Liver (tissue), 3 donors: ENCODE measurements at regions not wholly inside any gene's neighbourhood (a gene's known extent, or its start where the extent isn't known, plus 50 kb on each side); places are given as distances from the start of the nearest gene placed in this dataset.

ENCODE experiments used
- GABPA ChIP-seq, 2 donors: IDR thresholded peaks in 1 of 2; conservative IDR thresholded peaks in 1 of 2; 2 replicates each; pipeline ENCODE4 v1.6.1; 2016; ENCODE audit warnings: antibody characterized with exemption in 2 of 2, mild to moderate bottlenecking in 1 of 2, moderate library complexity in 1 of 2
- HNF4A ChIP-seq, 2 donors: conservative IDR thresholded peaks; 2 replicates each; pipeline ENCODE4 v1.6.1; 2016; ENCODE audit warnings: antibody characterized with exemption in 2 of 2, mild to moderate bottlenecking in 2 of 2
- RAD21 ChIP-seq, 2 donors: IDR thresholded peaks; 2 replicates each; pipeline ENCODE4 v1.6.1; 2016; ENCODE audit warnings: antibody characterized with exemption in 2 of 2, mild to moderate bottlenecking in 2 of 2
- SP1 ChIP-seq: IDR thresholded peaks from 2 replicates; pipeline ENCODE4 v1.6.1; 2018; ENCODE audit warnings: antibody characterized with exemption, mild to moderate bottlenecking
- TF ChIP-seq, protein P1 (sequence below): fragments of 150-350 bp; IDR thresholded peaks from 2 replicates; pipeline ENCODE4 v1.5.1; 2017; ENCODE audit warnings: improper control_type of control experiment, low read depth, low read length; ENCODE audit not compliant: missing input control
- TF ChIP-seq, protein P2 (sequence below): IDR thresholded peaks from 2 replicates; pipeline ENCODE4 v1.6.1; 2016; ENCODE audit warnings: antibody characterized with exemption
- TF ChIP-seq, protein P3 (sequence below): IDR thresholded peaks from 2 replicates; pipeline ENCODE4 v1.6.1; 2016; ENCODE audit warnings: antibody characterized with exemption
- TF ChIP-seq, protein P4 (sequence below): IDR thresholded peaks from 2 replicates; pipeline ENCODE4 v1.6.1; 2016; ENCODE audit warnings: antibody characterized with exemption, mild to moderate bottlenecking
- donor health status: healthy.
- donor health status: healthy.

DNA sequence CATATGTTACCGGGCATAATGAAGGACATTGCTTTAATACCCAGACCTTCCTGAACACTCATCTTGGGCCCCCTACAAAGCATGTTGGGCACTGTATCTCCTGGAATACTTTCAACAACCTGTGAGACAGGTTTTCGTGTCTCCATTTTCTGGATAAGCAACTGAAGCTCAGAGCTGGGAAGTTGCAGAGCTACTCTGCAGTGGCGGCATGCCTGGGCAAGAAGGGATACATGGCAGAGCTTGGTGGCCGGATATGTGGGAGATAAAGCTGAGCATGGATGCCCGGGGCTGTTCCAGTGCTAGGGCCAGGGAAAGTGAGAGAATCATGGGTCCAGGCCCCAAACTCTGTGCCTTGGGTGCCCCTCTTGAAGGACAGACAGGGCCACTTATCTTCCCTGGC, 71.6 kb upstream of the KCND3 start:
- TF ChIP-seq, protein P1, sequence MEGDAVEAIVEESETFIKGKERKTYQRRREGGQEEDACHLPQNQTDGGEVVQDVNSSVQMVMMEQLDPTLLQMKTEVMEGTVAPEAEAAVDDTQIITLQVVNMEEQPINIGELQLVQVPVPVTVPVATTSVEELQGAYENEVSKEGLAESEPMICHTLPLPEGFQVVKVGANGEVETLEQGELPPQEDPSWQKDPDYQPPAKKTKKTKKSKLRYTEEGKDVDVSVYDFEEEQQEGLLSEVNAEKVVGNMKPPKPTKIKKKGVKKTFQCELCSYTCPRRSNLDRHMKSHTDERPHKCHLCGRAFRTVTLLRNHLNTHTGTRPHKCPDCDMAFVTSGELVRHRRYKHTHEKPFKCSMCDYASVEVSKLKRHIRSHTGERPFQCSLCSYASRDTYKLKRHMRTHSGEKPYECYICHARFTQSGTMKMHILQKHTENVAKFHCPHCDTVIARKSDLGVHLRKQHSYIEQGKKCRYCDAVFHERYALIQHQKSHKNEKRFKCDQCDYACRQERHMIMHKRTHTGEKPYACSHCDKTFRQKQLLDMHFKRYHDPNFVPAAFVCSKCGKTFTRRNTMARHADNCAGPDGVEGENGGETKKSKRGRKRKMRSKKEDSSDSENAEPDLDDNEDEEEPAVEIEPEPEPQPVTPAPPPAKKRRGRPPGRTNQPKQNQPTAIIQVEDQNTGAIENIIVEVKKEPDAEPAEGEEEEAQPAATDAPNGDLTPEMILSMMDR, result no peak
- TF ChIP-seq GABPA (IDR thresholded peaks at IDR 0.05 in 1 of 2, conservative IDR thresholded peaks at IDR 0.05 in 1 of 2) (no peak), HNF4A (conservative IDR thresholded peaks at IDR 0.05) (no peak), RAD21 (IDR thresholded peaks at IDR 0.05) (no peak), SP1 (no peak)
- TF ChIP-seq, protein P2, sequence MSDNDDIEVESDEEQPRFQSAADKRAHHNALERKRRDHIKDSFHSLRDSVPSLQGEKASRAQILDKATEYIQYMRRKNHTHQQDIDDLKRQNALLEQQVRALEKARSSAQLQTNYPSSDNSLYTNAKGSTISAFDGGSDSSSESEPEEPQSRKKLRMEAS, result no peak
- TF ChIP-seq, protein P3, sequence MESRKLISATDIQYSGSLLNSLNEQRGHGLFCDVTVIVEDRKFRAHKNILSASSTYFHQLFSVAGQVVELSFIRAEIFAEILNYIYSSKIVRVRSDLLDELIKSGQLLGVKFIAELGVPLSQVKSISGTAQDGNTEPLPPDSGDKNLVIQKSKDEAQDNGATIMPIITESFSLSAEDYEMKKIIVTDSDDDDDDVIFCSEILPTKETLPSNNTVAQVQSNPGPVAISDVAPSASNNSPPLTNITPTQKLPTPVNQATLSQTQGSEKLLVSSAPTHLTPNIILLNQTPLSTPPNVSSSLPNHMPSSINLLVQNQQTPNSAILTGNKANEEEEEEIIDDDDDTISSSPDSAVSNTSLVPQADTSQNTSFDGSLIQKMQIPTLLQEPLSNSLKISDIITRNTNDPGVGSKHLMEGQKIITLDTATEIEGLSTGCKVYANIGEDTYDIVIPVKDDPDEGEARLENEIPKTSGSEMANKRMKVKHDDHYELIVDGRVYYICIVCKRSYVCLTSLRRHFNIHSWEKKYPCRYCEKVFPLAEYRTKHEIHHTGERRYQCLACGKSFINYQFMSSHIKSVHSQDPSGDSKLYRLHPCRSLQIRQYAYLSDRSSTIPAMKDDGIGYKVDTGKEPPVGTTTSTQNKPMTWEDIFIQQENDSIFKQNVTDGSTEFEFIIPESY, result no peak
- TF ChIP-seq, protein P4, sequence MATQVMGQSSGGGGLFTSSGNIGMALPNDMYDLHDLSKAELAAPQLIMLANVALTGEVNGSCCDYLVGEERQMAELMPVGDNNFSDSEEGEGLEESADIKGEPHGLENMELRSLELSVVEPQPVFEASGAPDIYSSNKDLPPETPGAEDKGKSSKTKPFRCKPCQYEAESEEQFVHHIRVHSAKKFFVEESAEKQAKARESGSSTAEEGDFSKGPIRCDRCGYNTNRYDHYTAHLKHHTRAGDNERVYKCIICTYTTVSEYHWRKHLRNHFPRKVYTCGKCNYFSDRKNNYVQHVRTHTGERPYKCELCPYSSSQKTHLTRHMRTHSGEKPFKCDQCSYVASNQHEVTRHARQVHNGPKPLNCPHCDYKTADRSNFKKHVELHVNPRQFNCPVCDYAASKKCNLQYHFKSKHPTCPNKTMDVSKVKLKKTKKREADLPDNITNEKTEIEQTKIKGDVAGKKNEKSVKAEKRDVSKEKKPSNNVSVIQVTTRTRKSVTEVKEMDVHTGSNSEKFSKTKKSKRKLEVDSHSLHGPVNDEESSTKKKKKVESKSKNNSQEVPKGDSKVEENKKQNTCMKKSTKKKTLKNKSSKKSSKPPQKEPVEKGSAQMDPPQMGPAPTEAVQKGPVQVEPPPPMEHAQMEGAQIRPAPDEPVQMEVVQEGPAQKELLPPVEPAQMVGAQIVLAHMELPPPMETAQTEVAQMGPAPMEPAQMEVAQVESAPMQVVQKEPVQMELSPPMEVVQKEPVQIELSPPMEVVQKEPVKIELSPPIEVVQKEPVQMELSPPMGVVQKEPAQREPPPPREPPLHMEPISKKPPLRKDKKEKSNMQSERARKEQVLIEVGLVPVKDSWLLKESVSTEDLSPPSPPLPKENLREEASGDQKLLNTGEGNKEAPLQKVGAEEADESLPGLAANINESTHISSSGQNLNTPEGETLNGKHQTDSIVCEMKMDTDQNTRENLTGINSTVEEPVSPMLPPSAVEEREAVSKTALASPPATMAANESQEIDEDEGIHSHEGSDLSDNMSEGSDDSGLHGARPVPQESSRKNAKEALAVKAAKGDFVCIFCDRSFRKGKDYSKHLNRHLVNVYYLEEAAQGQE, result no peak
